ENCODE measurements at regions not wholly inside any gene's neighbourhood (a gene's known extent, or its start where the extent isn't known, plus 50 kb on each side); places are given as distances from the start of the nearest gene placed in this dataset.
"Not testable (repeated sequence)": the region's sequence is repeated elsewhere in the genome, so short reads cannot be mapped to it uniquely, and the experiment has no call there.

- in situ Hi-C loops (cut with MboI; ENCODE audit: low sequenced_read_pairs): not testable (repeated sequence)
These were observed 312.3 kb downstream of the TUBA3C start for GRCh38 chr13:18869365-18869764.

DNA sequence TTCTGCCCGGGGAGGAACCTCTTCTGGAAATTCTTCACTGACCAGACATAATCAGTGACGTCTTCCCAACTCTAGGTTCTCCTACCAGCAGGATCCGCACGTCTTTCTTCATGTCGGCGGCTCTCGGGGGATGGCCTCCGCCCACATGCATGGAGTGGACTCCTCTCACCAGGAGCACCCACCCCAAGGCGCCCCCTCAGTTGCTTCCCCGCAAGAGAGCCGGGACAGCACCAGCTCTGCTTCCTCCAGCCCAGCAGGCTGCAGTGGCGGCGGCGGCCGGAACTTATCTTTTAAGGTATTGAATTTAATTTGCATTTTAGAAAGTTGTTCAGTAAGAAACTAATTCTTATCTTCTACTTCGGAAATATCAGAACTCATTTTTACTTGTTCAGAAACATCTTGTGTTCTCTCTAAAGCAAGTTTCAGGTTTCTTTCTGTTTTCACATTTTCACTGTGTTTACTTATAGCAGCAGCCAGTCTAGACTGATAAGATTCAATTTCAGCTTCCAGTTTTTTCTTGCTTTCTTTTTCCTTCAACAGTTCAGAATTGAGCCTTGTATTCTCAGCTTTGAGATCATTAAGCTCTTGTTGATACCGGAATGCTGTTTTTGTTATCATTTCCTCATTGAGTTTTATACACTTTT, 343.5 kb downstream of the TUBA3C start:
- H2AK9ac ChIP-seq (replicated peaks; ENCODE audit: low read depth, low read length, poor library complexity); H3K36me3 ChIP-seq (ENCODE audit: control insufficient read depth, insufficient read depth, low read length); H2BK20ac ChIP-seq (ENCODE audit: low read depth, low read length); DNase-seq; H3K4ac ChIP-seq (ENCODE audit: low read depth, low read length); H3K23ac ChIP-seq (ENCODE audit: low read depth, low read length); H4K20me1 ChIP-seq (ENCODE audit: insufficient read depth, low read length); H3K4me2 ChIP-seq (ENCODE audit: low read depth, low read length); H3K9ac ChIP-seq (ENCODE audit: low read depth, low read length); H3K79me1 ChIP-seq (ENCODE audit: low read depth in 1 of 2, low read length in 2 of 2); POLR2A ChIA-PET (ENCODE audit: unreplicated experiment); H2AK5ac ChIP-seq (ENCODE audit: low read depth, low read length); H3K27me3 ChIP-seq (ENCODE audit: control insufficient read depth, insufficient read depth, low read length); BruUV-seq (replicated peaks); H4K5ac ChIP-seq (ENCODE audit: low read depth, low read length); CTCF ChIA-PET; H3K4me1 ChIP-seq (ENCODE audit: control insufficient read depth, insufficient read depth, low read length); H3K18ac ChIP-seq (ENCODE audit: low read depth, low read length); H2BK15ac ChIP-seq (ENCODE audit: low read depth, low read length); H4K8ac ChIP-seq (ENCODE audit: low read depth in 2 of 2, low read length in 2 of 2); H2BK5ac ChIP-seq (ENCODE audit: low read depth, low read length, poor library complexity, severe bottlenecking); H3K9me3 ChIP-seq (ENCODE audit: control insufficient read depth, insufficient read depth, low read length); dilution Hi-C loops (cut with HindIII; ENCODE audit: low sequenced_read_pairs, unreplicated experiment); H2BK120ac ChIP-seq (ENCODE audit: low read depth, low read length); H3K27ac ChIP-seq (ENCODE audit: insufficient read depth, low read length); H3K9me1 ChIP-seq (ENCODE audit: insufficient read depth, low read length); H3K4me3 ChIP-seq (ENCODE audit: insufficient read depth, low read depth, low read length); H3K56ac ChIP-seq (ENCODE audit: extremely low read depth, insufficient read depth, low read length); intact Hi-C loops (cut with micrococcal nuclease); H3K14ac ChIP-seq (replicated peaks; ENCODE audit: low read depth, low read length); ATAC-seq (ENCODE audit: low read depth); H4K91ac ChIP-seq (ENCODE audit: insufficient read depth, low read depth, low read length); in situ Hi-C loops (cut with MboI; ENCODE audit: low sequenced_read_pairs); H2AFZ ChIP-seq (replicated peaks; ENCODE audit: low read length, poor library complexity): not testable (repeated sequence)
- whole genome bisulfite sequencing, 2 experiments (ENCODE audit: extremely low coverage in 2 of 2, insufficient read length in 1 of 2): 72% methylated on average over 2 of the region's 17 CpGs; no CpG with 5 or more reads in 1 of the 2 experiments

More at GRCh38 chr13:18869365-18869764, 312.3 kb downstream of the TUBA3C start:
- dilution Hi-C loops (cut with HindIII; ENCODE audit: low sequenced_read_pairs, unreplicated experiment); H2BK20ac ChIP-seq (ENCODE audit: low read depth, low read length); H4K8ac ChIP-seq (ENCODE audit: low read depth in 2 of 2, low read length in 2 of 2); BruUV-seq (replicated peaks); H3K18ac ChIP-seq (ENCODE audit: low read depth, low read length); H4K5ac ChIP-seq (ENCODE audit: low read depth, low read length); H2AK5ac ChIP-seq (ENCODE audit: low read depth, low read length); H3K14ac ChIP-seq (replicated peaks; ENCODE audit: low read depth, low read length); intact Hi-C loops (cut with micrococcal nuclease); H2AK9ac ChIP-seq (replicated peaks; ENCODE audit: low read depth, low read length, poor library complexity); H3K36me3 ChIP-seq (ENCODE audit: control insufficient read depth, insufficient read depth, low read length); H3K79me1 ChIP-seq (ENCODE audit: low read depth in 1 of 2, low read length in 2 of 2); H2BK15ac ChIP-seq (ENCODE audit: low read depth, low read length); H4K20me1 ChIP-seq (ENCODE audit: insufficient read depth, low read length); H2BK120ac ChIP-seq (ENCODE audit: low read depth, low read length); H3K4me2 ChIP-seq (ENCODE audit: low read depth, low read length); H3K27me3 ChIP-seq (ENCODE audit: control insufficient read depth, insufficient read depth, low read length); H3K4me3 ChIP-seq (ENCODE audit: insufficient read depth, low read depth, low read length); H3K4me1 ChIP-seq (ENCODE audit: control insufficient read depth, insufficient read depth, low read length); H3K23ac ChIP-seq (ENCODE audit: low read depth, low read length); ATAC-seq (ENCODE audit: low read depth); H3K27ac ChIP-seq (ENCODE audit: insufficient read depth, low read length); H2AFZ ChIP-seq (replicated peaks; ENCODE audit: low read length, poor library complexity); POLR2A ChIA-PET (ENCODE audit: unreplicated experiment); DNase-seq; H3K9me1 ChIP-seq (ENCODE audit: insufficient read depth, low read length); H4K91ac ChIP-seq (ENCODE audit: insufficient read depth, low read depth, low read length); H2BK5ac ChIP-seq (ENCODE audit: low read depth, low read length, poor library complexity, severe bottlenecking); CTCF ChIA-PET; H3K4ac ChIP-seq (ENCODE audit: low read depth, low read length); H3K9me3 ChIP-seq (ENCODE audit: control insufficient read depth, insufficient read depth, low read length); H3K9ac ChIP-seq (ENCODE audit: low read depth, low read length); H3K56ac ChIP-seq (ENCODE audit: extremely low read depth, insufficient read depth, low read length): not testable (repeated sequence)
- no CpG with 5 or more reads among the region's 2 CpGs for WGBS, 2 experiments (ENCODE audit: extremely low coverage in 2 of 2, insufficient read length in 1 of 2)
